Stomach (tissue), 8 donors: ENCODE measurements at regions not wholly inside any gene's neighbourhood (a gene's known extent, or its start where the extent isn't known, plus 50 kb on each side); places are given as distances from the start of the nearest gene placed in this dataset.

ENCODE experiments used
- DNase-seq, 2 donors: peaks; one replicate each; pipeline versions ENCODE4 v3.0.0 to v3.0.0-alpha.2; 2013 to 2019
- H3K27ac ChIP-seq, 5 donors: fragments of 200-600 bp in 4 of 5; sonication (generic) in 4 of 5; one replicate each; pipeline ENCODE4 v1.5.1; 2013 to 2019; ENCODE audit warnings: mild to moderate bottlenecking in 1 of 5, moderate library complexity in 1 of 5
- H3K27me3 ChIP-seq, 3 donors: fragments of 200-600 bp; sonication (generic); one replicate each; pipeline ENCODE4 v1.5.1; 2017 to 2019; ENCODE audit warnings: mixed run types in 1 of 3
- H3K36me3 ChIP-seq, 4 donors: fragments of 200-600 bp; sonication (generic); 1 replicate in 3 of 4; 2 replicates in 1 of 4; pipeline ENCODE4 v1.5.1; 2016 to 2019
- H3K4me1 ChIP-seq, 4 donors: fragments of 200-600 bp; sonication (generic); one replicate each; pipeline ENCODE4 v1.5.1; 2016 to 2019
- H3K4me3 ChIP-seq, 4 donors: fragments of 200-600 bp; sonication (generic) in 3 of 4; one replicate each; pipeline ENCODE4 v1.5.1; 2016 to 2019; ENCODE audit warnings: mild to moderate bottlenecking in 1 of 4
- H3K9me3 ChIP-seq, 4 donors: fragments of 200-600 bp; sonication (generic); one replicate each; pipeline ENCODE4 v1.5.1; 2016 to 2019
- CTCF ChIP-seq, 7 experiments: fragments of 450-650 bp in 4 of 7; fragments of 200-600 bp in 3 of 7; sonication (generic) in 3 of 7; IDR thresholded peaks; one replicate each; pipeline ENCODE4 v1.5.1; 2016 to 2019; ENCODE audit warnings: antibody characterized with exemption in 7 of 7, control low read depth in 2 of 7, mild to moderate bottlenecking in 1 of 7
- EP300 ChIP-seq: sonication (generic); formaldehyde crosslinking; IDR thresholded peaks from one replicate; pipeline ENCODE4 v1.6.1; 2017; ENCODE audit warnings: antibody characterized with exemption
- POLR2A ChIP-seq, 4 donors: fragments of 450-650 bp; IDR thresholded peaks; one replicate each; pipeline ENCODE4 v1.6.1; 2016; ENCODE audit warnings: antibody characterized with exemption in 4 of 4, control low read depth in 2 of 4, mild to moderate bottlenecking in 1 of 4, moderate library complexity in 1 of 4
- POLR2AphosphoS5 ChIP-seq, 3 donors: sonication (generic); formaldehyde crosslinking; IDR thresholded peaks; one replicate each; pipeline ENCODE4 v1.6.1; 2016; ENCODE audit warnings: antibody characterized with exemption in 3 of 3
- WGBS, 5 donors: extraction: QIAGEN DNeasy Blood & Tissue Kit in 3 of 5; methylation state at CpG; one replicate each; pipeline versions ENCODE4 v1.1.5 to v1.1.7; 2013 to 2018; 5-methylcytosine and 5-hydroxymethylcytosine counted together
- intact Hi-C: fragments of 100-400 bp; cut with DNase I; formaldehyde crosslinking; loops from one replicate; pipeline ENCODE4 v1.15.1; 2023; ENCODE audit warnings: low total_unique reads
- donor health status: healthy with polysubstance abuse.
- donor health status: Bipolar disorder and iron deficiency.
- donor health status: healthy.

GRCh38 chrX:45320191-45320590, 119.5 kb upstream of the DIPK2B start:
- H3K4me3 ChIP-seq, result no peak overlapping the region

GRCh38 chrX:45309801-45310200, 109.1 kb upstream of the DIPK2B start:
- H3K36me3 ChIP-seq, result no peaks in the 10 kb centered on the region
- no peaks in the 10 kb centered on the region for H3K4me1 ChIP-seq
- peaks cover 0 to 17% (median 5%) of the 10 kb centered on the region in 4 donors for H3K9me3 ChIP-seq
- H3K4me3 ChIP-seq, result no peak overlapping the region
- intact Hi-C loops, result no loop called here
- no peak for DNase-seq
- WGBS, 5 donors, result 54 to 89% (median 73%) methylated on average over 1 of the region's 1 CpG
- no peak overlapping the region for H3K27ac ChIP-seq
- no peak for TF ChIP-seq CTCF (IDR thresholded peaks at IDR 0.05)
- no peak for TF ChIP-seq POLR2AphosphoS5 (IDR thresholded peaks at IDR 0.05)
- no peak for TF ChIP-seq EP300
- no peak for TF ChIP-seq POLR2A (IDR thresholded peaks at IDR 0.05)
- no peaks in the 10 kb centered on the region for H3K27me3 ChIP-seq

More at GRCh38 chrX:45320191-45320590, 119.5 kb upstream of the DIPK2B start:
- intact Hi-C loops, result loop anchor here (10.0 kb wide), 1 partner anchor 1085 kb away; no protein-coding TSS in a partner anchor
- H3K27me3 ChIP-seq, result peaks cover 0 to 7% (median 0%) of the 10 kb centered on the region in 3 donors
- H3K27ac ChIP-seq, result no peak overlapping the region
- 20 to 81% (median 76%) methylated on average over 1 of the region's 1 CpG for WGBS, 5 donors
- H3K9me3 ChIP-seq, result no peaks in the 10 kb centered on the region
- no peak for DNase-seq
- no peaks in the 10 kb centered on the region for H3K36me3 ChIP-seq
- no peak for TF ChIP-seq EP300
- no peak for TF ChIP-seq CTCF (IDR thresholded peaks at IDR 0.05)
- no peak for TF ChIP-seq POLR2A (IDR thresholded peaks at IDR 0.05)
- no peak for TF ChIP-seq POLR2AphosphoS5 (IDR thresholded peaks at IDR 0.05)
- H3K4me1 ChIP-seq, result no peaks in the 10 kb centered on the region

- Histone ChIP-seq H3K4me3 (no peak overlapping the region), H3K27ac (no peak overlapping the region), H3K9me3 (peaks cover 0 to 10% (median 3%) of the 10 kb centered on the region in 4 donors), H3K4me1 (no peaks in the 10 kb centered on the region), H3K36me3 (no peaks in the 10 kb centered on the region), H3K27me3 (no peaks in the 10 kb centered on the region)
- intact Hi-C loops, result no loop called here
- WGBS, 5 donors, result 64 to 84% (median 83%) methylated on average over 3 to 4 of the region's 4 CpGs
- TF ChIP-seq POLR2AphosphoS5 (IDR thresholded peaks at IDR 0.05) (no peak), EP300 (no peak)
- no peak for DNase-seq
Observed at GRCh38 chrX:45309096-45309495, 108.4 kb upstream of the DIPK2B start.

GRCh38 chrX:45306794-45307193, 106.1 kb upstream of the DIPK2B start:
- Histone ChIP-seq H3K27me3 (no peaks in the 10 kb centered on the region), H3K4me3 (no peak overlapping the region), H3K27ac (no peak overlapping the region), H3K4me1 (no peaks in the 10 kb centered on the region), H3K9me3 (peaks cover 0 to 9% (median 3%) of the 10 kb centered on the region in 4 donors), H3K36me3 (no peaks in the 10 kb centered on the region)
- DNase-seq, result no peak
- intact Hi-C loops, result no loop called here
- TF ChIP-seq EP300, result no peak
- TF ChIP-seq POLR2AphosphoS5 (IDR thresholded peaks at IDR 0.05), result no peak
- TF ChIP-seq CTCF (IDR thresholded peaks at IDR 0.05), result no peak
- TF ChIP-seq POLR2A (IDR thresholded peaks at IDR 0.05), result no peak
- WGBS, 5 donors, result 24 to 68% (median 62%) methylated on average over 1 of the region's 1 CpG

- Histone ChIP-seq H3K36me3 (no peaks in the 10 kb centered on the region), H3K4me3 (no peak overlapping the region), H3K27ac (no peak overlapping the region), H3K9me3 (peaks cover 0 to 5% (median 1%) of the 10 kb centered on the region in 4 donors), H3K27me3 (no peaks in the 10 kb centered on the region), H3K4me1 (no peaks in the 10 kb centered on the region)
- intact Hi-C loops, result no loop called here
- WGBS, 5 donors, result 85 to 100% (median 94%) methylated on average over 1 to 2 of the region's 2 CpGs
- DNase-seq, result no peak
- TF ChIP-seq EP300, result no peak
- TF ChIP-seq POLR2AphosphoS5 (IDR thresholded peaks at IDR 0.05), result no peak
- no peak for TF ChIP-seq CTCF (IDR thresholded peaks at IDR 0.05)
- no peak for TF ChIP-seq POLR2A (IDR thresholded peaks at IDR 0.05)
Observed at GRCh38 chrX:45300638-45301037, 100.0 kb upstream of the DIPK2B start.
